HL-60 (cell line): ENCODE measurements at regions not wholly inside any gene's neighbourhood (a gene's known extent, or its start where the extent isn't known, plus 50 kb on each side); places are given as distances from the start of the nearest gene placed in this dataset.

Source experiments
- POLR2AphosphoS5 ChIP-seq: IDR thresholded peaks from 2 replicates; pipeline ENCODE4 v1.6.1; 2012; ENCODE audit warnings: low read depth
- TF ChIP-seq, protein P1 (sequence below): IDR thresholded peaks from one replicate; pipeline ENCODE4 v1.5.1; 2011; ENCODE audit warnings: low read length, control low read depth, inconsistent platforms; ENCODE audit not compliant: insufficient read depth

GRCh38 chr16:85532147-85532546, 81.0 kb upstream of the GSE1 start:
- TF ChIP-seq, protein P1, sequence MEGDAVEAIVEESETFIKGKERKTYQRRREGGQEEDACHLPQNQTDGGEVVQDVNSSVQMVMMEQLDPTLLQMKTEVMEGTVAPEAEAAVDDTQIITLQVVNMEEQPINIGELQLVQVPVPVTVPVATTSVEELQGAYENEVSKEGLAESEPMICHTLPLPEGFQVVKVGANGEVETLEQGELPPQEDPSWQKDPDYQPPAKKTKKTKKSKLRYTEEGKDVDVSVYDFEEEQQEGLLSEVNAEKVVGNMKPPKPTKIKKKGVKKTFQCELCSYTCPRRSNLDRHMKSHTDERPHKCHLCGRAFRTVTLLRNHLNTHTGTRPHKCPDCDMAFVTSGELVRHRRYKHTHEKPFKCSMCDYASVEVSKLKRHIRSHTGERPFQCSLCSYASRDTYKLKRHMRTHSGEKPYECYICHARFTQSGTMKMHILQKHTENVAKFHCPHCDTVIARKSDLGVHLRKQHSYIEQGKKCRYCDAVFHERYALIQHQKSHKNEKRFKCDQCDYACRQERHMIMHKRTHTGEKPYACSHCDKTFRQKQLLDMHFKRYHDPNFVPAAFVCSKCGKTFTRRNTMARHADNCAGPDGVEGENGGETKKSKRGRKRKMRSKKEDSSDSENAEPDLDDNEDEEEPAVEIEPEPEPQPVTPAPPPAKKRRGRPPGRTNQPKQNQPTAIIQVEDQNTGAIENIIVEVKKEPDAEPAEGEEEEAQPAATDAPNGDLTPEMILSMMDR: no peak
- no peak for TF ChIP-seq POLR2AphosphoS5
